Pulmonary artery endothelial cell (primary cell): ENCODE measurements at regions not wholly inside any gene's neighbourhood (a gene's known extent, or its start where the extent isn't known, plus 50 kb on each side); places are given as distances from the start of the nearest gene placed in this dataset.
"Not testable (repeated sequence)": the region's sequence is repeated elsewhere in the genome, so short reads cannot be mapped to it uniquely, and the experiment has no call there.

Experiments used
- DNase-seq: peaks from one replicate; pipeline ENCODE4 v3.0.0-alpha.2; 2011; ENCODE audit warnings: low read depth, low spot score

DNA sequence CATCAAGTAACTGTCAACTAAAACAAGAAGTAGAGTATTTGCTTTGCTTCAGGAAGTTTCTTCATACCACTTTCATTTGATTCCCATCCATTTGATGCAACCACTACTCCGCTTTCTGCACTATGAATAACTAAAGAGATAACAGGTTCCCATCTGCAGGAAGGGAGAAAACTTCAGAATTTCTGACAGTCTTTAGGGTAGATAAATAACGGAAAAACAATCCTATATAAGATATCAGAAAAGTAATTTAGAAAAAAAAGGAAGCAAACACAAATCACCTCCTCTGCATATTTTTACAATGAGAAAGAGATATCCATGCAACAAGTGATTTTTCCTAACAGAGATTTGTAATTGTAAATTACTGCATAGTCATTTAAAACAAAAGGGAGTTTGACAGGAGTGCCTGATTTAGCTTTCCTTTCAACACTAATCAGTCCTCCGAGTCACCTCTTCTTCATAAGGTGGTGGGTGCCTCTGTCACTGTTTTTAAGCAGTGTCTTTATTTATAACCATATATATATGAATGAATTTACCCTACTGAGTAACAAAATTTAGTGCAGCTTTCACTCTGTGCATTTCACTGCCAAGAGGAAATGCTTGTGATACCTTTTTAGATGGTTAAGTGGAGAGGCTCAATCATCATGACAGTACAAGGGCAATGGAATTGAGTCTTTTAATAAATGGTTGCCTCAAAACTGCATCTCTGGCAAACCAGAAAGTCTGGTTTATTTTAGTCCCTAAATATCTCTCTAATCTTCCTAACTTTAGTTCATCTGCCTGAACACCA lies 1920.4 kb downstream of the MRPL39 start:
- DNase-seq, result no peak

DNA sequence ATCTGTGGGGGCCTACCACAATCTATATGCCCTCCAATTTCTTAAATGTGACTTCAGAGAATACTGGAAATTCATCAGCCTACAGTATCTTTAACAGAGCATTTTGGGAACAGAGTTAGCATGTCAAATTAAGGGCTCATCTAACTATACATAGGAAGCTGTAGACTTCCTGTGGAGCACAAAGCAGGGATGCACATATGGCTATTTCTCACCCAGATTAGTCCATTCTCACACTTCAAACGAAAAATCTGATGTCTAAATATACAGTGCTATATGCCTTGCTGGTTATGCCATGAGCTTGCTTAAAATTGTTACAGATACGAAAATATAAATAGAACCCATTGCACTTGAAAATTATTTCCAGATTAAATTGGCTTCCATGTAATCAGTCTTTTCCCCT lies 1922.8 kb downstream of the MRPL39 start:
- DNase-seq, result no peak

DNA sequence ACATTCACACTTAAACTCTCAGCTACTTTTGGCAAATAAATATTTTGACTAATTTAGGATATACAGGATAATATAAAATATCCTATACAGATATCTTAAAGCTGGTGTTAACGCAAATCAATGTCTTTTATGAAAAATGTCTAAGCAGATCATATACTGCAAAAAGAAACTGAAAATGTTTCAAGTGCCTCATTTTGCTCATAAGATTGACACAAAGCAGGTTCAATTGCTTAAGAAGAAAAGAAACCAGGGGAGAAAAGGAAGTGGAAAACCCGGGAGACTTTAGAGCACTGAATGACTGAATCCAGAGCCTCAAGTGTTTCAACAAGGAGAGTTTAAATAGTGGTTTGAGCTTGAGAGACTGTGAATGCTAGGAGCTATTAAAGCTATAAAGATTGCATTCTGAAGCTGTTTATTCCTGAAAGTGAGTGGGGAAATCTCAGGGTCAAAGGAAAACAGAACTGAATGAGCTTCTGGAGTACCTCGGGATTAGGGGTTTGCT lies 1943.0 kb downstream of the MRPL39 start:
- DNase-seq, result no peak

DNA sequence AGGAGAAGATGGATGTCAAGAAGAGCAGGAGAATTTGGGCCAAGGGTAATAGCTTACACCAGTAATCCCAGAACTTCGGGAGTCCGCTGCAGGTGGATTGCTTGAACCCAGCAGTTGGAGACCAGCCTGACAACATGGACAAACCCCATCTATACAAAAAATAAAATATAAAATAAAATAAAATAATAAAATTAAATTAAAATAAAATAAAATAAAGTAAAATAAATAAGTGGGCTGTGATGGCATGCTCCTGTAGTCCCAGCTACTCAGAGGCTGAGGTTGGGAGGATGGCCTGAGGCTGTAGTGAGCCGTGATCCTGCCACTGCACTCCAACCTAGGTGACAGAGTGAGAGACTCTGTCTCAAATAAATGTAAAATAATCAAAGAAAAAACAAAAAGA lies 1946.7 kb downstream of the MRPL39 start:
- DNase-seq, result no peak

GRCh38 chr21:23644768-23645167 lies 1962.5 kb downstream of the MRPL39 start:
- no peak for DNase-seq

- DNase-seq, result no peak
Measured at GRCh38 chr21:23639721-23640120, 1967.6 kb downstream of the MRPL39 start.

GRCh38 chr21:23638131-23638695 lies 1969.1 kb downstream of the MRPL39 start:
- no peak for DNase-seq

GRCh38 chr21:23633447-23633940 lies 1973.8 kb downstream of the MRPL39 start:
- no peak for DNase-seq

DNA sequence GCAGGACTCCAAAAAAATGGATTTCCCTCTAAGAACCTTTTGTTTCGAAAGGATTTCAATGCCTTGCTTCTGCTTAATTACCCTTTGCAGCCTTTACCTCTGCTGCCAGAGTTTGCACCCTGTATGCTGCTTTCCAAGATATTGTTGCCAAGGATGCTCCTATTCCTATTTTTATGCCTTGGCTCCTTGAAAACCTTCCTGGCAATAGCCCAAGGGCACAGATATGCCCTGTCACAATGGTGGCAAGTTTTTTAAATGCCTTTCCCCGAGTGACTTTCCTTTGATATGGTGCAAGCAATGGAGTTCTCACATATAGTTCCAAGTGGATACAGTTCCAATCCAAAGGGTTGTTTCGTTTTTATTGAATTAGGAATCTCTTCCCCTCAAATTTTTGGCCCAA lies 1983.0 kb downstream of the MRPL39 start:
- DNase-seq, result no peak

GRCh38 chr21:23613014-23613413 lies 1994.3 kb downstream of the MRPL39 start:
- no peak for DNase-seq

DNA sequence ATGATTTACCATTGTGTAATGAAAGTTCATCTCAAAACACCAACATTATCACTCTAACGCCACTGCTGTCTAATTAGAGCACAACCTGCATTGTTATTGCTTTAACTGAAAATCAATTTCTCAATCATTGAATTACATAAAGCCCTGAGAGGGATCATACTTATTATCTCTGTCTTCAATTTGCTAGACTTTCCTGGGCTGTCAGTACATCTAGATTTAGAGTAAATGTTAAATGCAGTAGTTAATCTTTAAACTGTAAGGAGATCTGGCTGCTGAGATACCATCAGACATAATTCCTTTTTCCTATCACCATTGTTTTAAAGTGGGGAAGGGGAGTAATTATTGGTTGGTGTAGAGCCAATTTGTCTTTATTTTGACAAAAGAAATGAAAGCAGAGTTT lies 1995.1 kb downstream of the MRPL39 start:
- no peak for DNase-seq

DNA sequence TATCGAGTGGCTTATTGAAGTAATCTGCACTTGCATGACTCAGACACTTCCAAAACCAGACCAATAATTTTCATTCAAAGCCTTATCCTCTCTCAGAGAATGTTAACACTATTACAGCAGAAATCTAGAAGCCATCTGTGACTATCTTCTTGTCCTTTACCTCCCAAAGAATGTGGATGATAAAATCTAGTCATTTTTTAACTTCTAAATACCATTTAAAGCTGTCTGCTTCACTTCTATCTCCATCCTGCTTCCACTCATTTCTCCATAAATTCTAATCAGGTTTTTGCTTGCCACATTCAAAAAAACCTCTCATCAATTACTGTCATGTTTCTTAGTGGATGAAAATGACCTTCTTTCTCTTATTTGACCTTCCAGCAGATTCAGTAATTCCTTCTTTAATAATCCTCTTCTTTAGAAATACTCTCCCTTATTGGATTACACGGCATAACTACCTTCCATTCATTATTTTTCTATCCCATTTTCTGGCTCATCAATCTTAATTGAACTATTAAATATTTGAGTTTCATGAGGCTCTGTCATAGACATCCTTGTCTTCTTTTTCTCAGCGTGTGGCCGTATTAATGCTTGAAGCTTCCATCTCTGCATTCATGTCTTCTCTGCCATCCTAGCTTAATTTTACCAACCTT lies 1999.4 kb downstream of the MRPL39 start:
- DNase-seq, result no peak

DNA sequence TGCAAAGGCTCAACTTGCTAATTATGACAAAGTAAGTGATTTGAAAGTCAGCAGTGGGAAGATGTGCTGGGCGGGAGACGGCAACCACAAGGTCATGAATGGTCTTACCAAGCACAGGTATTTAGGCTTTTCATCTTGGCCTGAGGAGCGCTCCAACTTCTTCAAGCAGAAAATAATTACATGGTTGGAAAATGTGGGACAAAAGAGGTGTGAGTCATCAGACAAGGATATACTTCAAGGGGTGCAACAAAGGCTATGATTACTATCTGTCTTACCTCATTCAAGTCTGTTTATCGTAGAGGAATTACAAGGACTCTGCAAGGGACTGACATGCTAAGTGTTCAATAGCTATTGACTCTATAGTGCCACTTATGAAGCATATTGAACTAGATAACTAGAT lies 2005.7 kb downstream of the MRPL39 start:
- no peak for DNase-seq

GRCh38 chr21:23593582-23593981 lies 2013.7 kb downstream of the MRPL39 start:
- no peak for DNase-seq

DNA sequence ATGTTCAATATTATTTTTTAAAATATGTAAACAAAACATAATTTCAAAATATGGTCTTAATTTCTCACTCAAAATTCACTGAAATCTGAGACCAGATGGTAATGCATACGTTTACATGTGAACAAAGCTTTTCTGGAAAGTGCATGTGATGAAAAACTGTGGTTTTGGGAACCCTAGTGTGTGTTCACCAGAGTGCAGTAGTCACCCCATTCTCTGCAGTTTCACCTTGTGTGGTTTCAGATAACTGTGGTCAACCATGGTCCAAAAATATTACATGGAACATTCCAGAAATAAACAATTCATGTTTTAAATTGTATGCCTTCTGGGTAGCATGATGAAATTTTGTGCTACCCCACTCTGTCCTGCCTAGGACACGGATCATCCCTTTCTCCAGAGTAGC lies 2021.9 kb downstream of the MRPL39 start:
- DNase-seq, result no peak

DNA sequence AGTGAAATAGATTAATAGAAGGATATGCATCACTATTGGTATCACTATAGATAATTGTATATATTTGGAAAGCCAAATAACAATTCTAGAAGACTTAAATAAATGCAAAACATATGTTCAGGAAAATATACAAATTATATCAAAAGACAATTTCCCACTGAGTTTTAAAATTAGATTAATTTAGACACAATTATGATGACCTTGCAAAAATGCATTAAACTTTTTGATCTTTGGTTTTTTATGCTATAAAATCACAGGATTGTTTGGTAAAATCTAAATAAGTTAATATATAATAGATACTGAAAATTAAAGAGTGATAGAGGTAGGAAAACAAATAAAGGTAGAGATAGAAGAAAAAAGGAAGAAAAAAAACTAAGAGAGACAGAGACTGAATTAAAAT lies 2027.7 kb downstream of the MRPL39 start:
- DNase-seq, result no peak

- no peak for DNase-seq
Measured at GRCh38 chr21:23578027-23578426, 2029.3 kb downstream of the MRPL39 start.

GRCh38 chr21:23574932-23575331 lies 2032.3 kb downstream of the MRPL39 start:
- DNase-seq, result no peak

GRCh38 chr21:23548924-23549323 lies 2058.4 kb downstream of the MRPL39 start:
- not testable (repeated sequence) for DNase-seq

DNA sequence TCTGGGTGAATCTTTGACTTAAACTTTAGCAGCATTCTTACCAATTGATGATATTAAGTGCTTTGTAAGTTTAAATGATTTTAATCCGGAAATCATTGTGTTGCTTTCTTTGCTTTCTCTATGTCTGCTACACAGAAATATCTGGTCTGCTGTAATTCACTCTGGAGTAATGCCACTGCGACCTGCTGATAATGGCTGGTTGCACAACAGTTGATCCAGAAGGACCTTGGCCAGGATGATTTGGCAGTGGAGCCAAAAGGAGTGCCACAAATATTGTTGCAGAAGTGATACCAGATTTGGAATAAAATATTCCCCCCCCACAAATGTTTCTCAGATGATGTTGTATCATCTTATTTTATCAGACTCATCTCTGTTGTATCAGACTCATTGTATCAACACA lies 2063.9 kb downstream of the MRPL39 start:
- DNase-seq, result no peak

DNA sequence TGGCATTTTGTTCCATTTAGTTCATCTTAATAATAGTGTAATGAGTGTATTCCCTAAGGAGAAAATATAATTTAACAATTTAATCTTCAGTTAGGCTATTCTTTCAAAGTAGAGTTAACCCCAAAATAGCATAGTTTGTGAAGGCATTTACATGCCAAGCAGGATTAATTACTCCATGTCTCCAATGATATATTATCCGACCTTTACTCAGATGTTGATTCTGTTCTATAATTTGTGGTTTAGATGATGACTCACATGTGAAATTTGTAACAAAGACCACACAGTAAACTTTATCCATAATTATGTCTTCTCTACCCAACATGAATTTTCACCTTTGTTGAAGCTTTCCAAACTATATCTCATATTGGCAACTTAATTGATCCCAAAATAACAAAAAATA lies 2065.2 kb downstream of the MRPL39 start:
- no peak for DNase-seq

DNA sequence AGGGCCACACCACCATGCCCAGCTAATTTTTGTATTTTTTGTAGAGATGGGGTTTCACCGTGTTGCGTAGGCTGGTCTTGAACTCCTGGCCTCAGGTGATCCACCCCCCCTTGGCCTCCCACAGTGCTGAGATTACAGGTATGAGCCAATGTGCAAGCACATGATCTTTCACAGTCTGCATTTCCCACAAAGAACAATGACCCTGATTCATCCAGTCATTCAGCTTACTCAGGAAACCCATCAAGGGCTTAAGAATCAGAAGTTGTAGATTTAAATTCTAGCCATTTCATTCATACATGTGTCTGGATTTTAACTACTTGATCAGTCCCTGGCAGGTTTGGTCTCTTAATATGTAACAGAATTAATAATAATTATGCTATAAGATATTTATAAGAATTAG lies 2065.7 kb downstream of the MRPL39 start:
- no peak for DNase-seq

DNA sequence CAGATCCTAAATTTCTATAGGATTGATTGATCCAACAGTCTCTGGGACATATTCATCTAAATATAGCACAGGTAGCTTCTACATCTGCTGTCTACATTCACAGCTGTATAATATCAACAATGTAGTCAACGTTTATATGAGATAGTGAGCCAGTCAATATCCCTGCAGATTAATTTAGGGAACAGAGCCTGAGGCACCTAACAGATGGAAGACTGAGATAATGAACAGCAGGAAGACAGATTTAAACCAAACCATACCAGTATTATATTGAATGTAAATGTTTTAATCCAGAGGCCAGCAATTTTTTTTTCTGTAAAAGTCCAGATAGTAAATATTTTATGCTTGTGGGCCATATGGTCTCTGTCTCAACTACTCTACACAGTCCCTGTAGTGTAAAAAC lies 2072.4 kb downstream of the MRPL39 start:
- no peak for DNase-seq
